Esophagus squamous epithelium (tissue), 5 donors: ENCODE measurements at regions not wholly inside any gene's neighbourhood (a gene's known extent, or its start where the extent isn't known, plus 50 kb on each side); places are given as distances from the start of the nearest gene placed in this dataset.
A peak's percentile ranks its signal among the peaks of the same experiment; 100 is the strongest.
"Not testable (repeated sequence)": the region's sequence is repeated elsewhere in the genome, so short reads cannot be mapped to it uniquely, and the experiment has no call there.

ENCODE experiments used
- DNase-seq: peaks from one replicate; lab custom pipeline; 2025; lab: John Stamatoyannopoulos, UW
- H3K27ac ChIP-seq, 4 donors: fragments of 200-600 bp; sonication (generic); one replicate each; pipeline ENCODE4 v1.5.1; 2016 to 2019; ENCODE audit warnings: mild to moderate bottlenecking in 1 of 4
- H3K27me3 ChIP-seq, 4 donors: fragments of 200-600 bp; sonication (generic); 1 replicate in 3 of 4; 2 replicates in 1 of 4; pipeline versions ENCODE4 v1.5.1 to v1.6.0; 2017 to 2021; ENCODE audit warnings: antibody characterized with exemption in 1 of 4
- H3K36me3 ChIP-seq, 3 donors: fragments of 200-600 bp; sonication (generic); one replicate each; pipeline ENCODE4 v1.5.1; 2016 to 2019
- H3K4me1 ChIP-seq, 3 donors: fragments of 200-600 bp; sonication (generic); one replicate each; pipeline ENCODE4 v1.5.1; 2017 to 2019
- H3K4me3 ChIP-seq, 4 donors: fragments of 200-600 bp; sonication (generic); 1 replicate in 3 of 4; 2 replicates in 1 of 4; pipeline ENCODE4 v1.5.1; 2016 to 2019; ENCODE audit warnings: mild to moderate bottlenecking in 2 of 4, moderate library complexity in 1 of 4
- H3K9me3 ChIP-seq, 3 donors: fragments of 200-600 bp; sonication (generic); one replicate each; pipeline ENCODE4 v1.5.1; 2016 to 2019
- POLR2A ChIP-seq, 4 donors: fragments of 450-650 bp; IDR thresholded peaks; one replicate each; pipeline ENCODE4 v1.6.1; 2017; ENCODE audit warnings: antibody characterized with exemption in 4 of 4, mild to moderate bottlenecking in 4 of 4, moderate library complexity in 3 of 4
- WGBS, 2 donors: methylation state at CpG; one replicate each; pipeline ENCODE4 v1.1.5; 2018; 5-methylcytosine and 5-hydroxymethylcytosine counted together
- intact Hi-C: fragments of 100-400 bp; cut with DNase I; formaldehyde crosslinking; loops from one replicate; pipeline ENCODE4 v1.15.0; 2022
- TF ChIP-seq, protein P1 (sequence below), 6 experiments: fragments of 450-650 bp in 4 of 6; fragments of 200-600 bp in 2 of 6; sonication (generic) in 2 of 6; IDR thresholded peaks; one replicate each; pipeline ENCODE4 v1.5.1; 2016 to 2019; ENCODE audit warnings: antibody characterized with exemption in 6 of 6, mild to moderate bottlenecking in 4 of 6, moderate library complexity in 4 of 6
- donor health status: DM: yes; HTN: yes; CAD: no.

DNA sequence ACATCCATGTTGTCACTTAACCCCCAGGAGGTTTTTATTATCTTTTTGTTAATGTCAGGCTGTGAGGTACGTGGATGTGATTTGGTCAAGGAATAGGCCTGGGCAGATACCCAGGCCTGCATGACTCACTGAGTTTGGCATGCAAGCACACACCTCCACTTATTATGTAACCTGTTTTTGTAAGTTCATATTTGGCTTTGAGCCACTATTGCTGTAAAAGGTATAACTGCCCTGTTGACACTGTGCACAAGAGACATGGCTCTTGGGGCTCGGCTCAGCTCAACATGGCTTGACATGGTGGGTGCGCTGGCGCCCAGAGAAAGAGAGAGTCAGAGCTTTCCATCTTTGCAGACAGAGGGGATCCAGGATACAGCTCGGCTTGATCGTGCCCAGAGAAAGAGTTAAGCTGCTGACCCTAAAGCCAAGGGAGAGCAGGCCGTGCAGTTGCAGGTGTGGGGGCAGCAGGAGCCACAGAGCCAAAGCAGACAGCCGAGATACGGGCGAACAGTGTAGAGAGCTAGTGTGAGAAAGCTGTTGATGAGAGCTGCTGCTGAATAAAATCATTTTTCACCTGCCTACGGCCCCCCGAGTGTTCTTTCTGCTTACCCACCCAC, 67.9 kb upstream of the UNC13C start:
- intact Hi-C loops = no loop called here
- DNase-seq = no peak
- H3K27me3 ChIP-seq = no peaks in the 10 kb centered on the region
- peak overlapping the region in 3 of 4 donors; percentile 1 to 20 (median 13) for H3K4me3 ChIP-seq
- 33 to 56% methylated on average over 9 to 11 of the region's 12 CpGs for WGBS, 2 donors
- peak overlapping the region in 3 of 4 donors; percentile 0 to 66 (median 39) for H3K27ac ChIP-seq
- TF ChIP-seq, protein P1, sequence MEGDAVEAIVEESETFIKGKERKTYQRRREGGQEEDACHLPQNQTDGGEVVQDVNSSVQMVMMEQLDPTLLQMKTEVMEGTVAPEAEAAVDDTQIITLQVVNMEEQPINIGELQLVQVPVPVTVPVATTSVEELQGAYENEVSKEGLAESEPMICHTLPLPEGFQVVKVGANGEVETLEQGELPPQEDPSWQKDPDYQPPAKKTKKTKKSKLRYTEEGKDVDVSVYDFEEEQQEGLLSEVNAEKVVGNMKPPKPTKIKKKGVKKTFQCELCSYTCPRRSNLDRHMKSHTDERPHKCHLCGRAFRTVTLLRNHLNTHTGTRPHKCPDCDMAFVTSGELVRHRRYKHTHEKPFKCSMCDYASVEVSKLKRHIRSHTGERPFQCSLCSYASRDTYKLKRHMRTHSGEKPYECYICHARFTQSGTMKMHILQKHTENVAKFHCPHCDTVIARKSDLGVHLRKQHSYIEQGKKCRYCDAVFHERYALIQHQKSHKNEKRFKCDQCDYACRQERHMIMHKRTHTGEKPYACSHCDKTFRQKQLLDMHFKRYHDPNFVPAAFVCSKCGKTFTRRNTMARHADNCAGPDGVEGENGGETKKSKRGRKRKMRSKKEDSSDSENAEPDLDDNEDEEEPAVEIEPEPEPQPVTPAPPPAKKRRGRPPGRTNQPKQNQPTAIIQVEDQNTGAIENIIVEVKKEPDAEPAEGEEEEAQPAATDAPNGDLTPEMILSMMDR (IDR thresholded peaks at IDR 0.05) = no peak
- TF ChIP-seq POLR2A (IDR thresholded peaks at IDR 0.05) = no peak
- H3K36me3 ChIP-seq = no peaks in the 10 kb centered on the region
- H3K4me1 ChIP-seq = peaks cover 0 to 10% (median 0%) of the 10 kb centered on the region in 3 donors
- H3K9me3 ChIP-seq = no peaks in the 10 kb centered on the region

DNA sequence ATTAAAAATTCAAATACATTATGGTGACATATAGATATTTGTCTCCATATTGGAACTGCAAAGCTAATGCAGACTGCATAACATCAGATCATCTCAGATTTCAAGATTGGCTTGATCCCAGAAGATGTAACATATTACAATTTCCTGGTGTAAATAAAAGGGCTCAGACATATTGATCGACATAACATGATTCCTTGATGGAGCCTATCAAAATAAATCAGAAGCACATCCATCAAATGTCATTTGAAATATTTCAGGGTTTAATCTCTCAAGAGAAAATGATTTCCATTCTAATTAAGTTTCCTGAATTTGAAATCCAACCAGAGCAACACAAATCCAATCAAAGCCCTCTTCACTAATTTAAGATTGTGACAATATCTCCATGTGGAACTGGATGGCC, 75.1 kb upstream of the UNC13C start:
- DNase-seq = no peak
- H3K4me1 ChIP-seq = no peaks in the 10 kb centered on the region
- no peaks in the 10 kb centered on the region for H3K27me3 ChIP-seq
- no peaks in the 10 kb centered on the region for H3K9me3 ChIP-seq
- no peak overlapping the region for H3K27ac ChIP-seq
- WGBS, 2 donors = 70 to 79% methylated on average over 1 of the region's 1 CpG
- intact Hi-C loops = no loop called here
- TF ChIP-seq, protein P1 (IDR thresholded peaks at IDR 0.05) = no peak
- no peak for TF ChIP-seq POLR2A (IDR thresholded peaks at IDR 0.05)
- H3K4me3 ChIP-seq = no peak overlapping the region
- H3K36me3 ChIP-seq = no peaks in the 10 kb centered on the region

DNA sequence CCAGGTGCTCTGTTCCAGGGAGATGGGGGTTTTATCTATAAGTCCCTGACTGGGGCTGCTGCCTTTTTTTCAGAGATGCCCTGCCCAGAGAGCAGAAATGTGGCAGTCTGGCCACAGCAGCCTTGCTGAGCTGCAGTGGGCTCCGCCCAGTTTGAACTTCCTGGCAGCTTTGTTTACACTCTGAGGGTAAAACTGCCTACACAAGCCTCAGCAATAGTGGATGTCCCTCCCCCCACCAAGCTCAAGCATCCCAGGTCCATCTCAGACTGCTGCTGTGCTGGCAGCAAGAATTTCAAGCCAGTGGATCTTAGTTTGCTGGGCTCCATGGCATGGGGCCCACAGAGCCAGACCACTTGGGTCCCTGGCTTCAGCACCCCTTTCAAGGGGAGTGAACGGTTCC, 84.8 kb upstream of the UNC13C start:
- H3K27me3 ChIP-seq = not testable (repeated sequence)

DNA sequence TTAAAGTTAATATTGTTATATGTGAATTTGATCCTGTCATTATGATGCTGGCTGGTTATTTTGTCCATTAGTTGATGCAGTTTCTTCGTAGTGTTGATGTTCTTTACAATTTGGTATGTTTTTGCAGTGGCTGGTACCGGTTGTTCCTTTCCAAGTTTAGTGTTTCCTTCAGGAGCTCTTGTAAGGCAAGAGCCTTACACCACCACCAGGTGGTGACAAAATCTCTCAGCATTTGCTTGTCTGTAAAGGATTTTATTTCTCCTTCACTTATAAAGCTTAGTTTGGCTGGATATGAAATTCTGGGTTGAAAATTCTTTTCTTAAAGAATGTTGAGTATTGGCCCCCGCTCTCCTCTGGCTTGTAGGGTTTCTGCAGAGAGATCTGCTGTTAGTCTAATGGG, 86.4 kb upstream of the UNC13C start:
- intact Hi-C loops, H3K36me3 ChIP-seq, H3K4me3 ChIP-seq, DNase-seq, H3K27me3 ChIP-seq, H3K27ac ChIP-seq, H3K4me1 ChIP-seq, H3K9me3 ChIP-seq: not testable (repeated sequence)
- TF ChIP-seq, protein P1 (IDR thresholded peaks at IDR 0.05) = peak in 3 of 6 experiments; percentile 16 to 48 (median 18)
- WGBS, 2 donors = 56 to 61% methylated on average over 3 of the region's 3 CpGs

More for the DNA sequence above, 84.8 kb upstream of the UNC13C start:
- DNase-seq, H3K4me1 ChIP-seq, H3K36me3 ChIP-seq, H3K9me3 ChIP-seq, intact Hi-C loops, H3K4me3 ChIP-seq, H3K27ac ChIP-seq: not testable (repeated sequence)
- 50 to 71% methylated on average over 1 of the region's 2 CpGs for WGBS, 2 donors

DNA sequence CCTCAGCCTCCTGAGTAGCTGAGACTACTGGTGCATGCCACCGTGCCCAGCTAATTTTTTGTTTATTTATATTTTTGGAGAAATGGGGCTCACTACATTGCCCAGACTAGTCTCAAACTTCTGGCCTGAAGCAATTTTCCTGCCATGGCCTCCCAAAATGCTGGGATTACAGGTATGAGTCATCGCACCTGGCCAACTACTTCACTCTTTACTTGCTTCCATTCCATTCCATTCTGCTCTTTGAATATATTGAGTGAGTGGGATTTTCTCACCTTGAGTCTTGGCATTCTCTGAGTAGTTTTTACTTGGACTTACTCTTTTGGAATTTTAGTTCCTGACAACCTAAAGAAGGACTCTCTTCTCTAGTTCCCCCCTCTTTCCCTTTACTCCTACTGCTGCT, 93.8 kb upstream of the UNC13C start:
- Histone ChIP-seq H3K4me1 (no peaks in the 10 kb centered on the region), H3K36me3 (no peaks in the 10 kb centered on the region), H3K27me3 (no peaks in the 10 kb centered on the region), H3K27ac (no peak overlapping the region), H3K4me3 (no peak overlapping the region), H3K9me3 (no peaks in the 10 kb centered on the region)
- 27 to 61% methylated on average over 2 of the region's 2 CpGs for WGBS, 2 donors
- no peak for TF ChIP-seq POLR2A (IDR thresholded peaks at IDR 0.05)
- TF ChIP-seq, protein P1 (IDR thresholded peaks at IDR 0.05) = no peak
- intact Hi-C loops = no loop called here
- no peak for DNase-seq

DNA sequence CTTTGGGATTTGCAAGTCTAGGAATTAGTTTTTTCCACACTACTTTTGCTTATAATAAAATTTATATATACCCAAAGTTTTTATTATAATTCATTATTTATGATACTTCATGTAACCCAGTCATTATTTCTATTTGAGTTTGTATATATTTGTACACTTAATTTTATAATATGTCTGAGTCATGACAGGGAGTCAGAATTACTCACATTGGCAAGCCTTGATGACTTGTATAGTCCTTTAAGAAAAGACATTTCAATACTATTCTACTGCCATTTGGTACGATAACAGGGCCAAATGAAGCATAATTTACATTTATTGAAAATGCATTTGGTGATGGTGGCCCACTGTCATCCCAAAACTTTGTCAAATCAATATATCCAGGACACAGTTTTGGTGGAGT, 95.9 kb upstream of the UNC13C start:
- DNase-seq = no peak
- Histone ChIP-seq H3K27ac (no peak overlapping the region), H3K9me3 (no peaks in the 10 kb centered on the region), H3K4me3 (no peak overlapping the region), H3K27me3 (no peaks in the 10 kb centered on the region), H3K36me3 (no peaks in the 10 kb centered on the region), H3K4me1 (no peaks in the 10 kb centered on the region)
- TF ChIP-seq, protein P1 (IDR thresholded peaks at IDR 0.05) = no peak
- no peak for TF ChIP-seq POLR2A (IDR thresholded peaks at IDR 0.05)
- WGBS, 2 donors = 24 to 38% methylated on average over 1 of the region's 1 CpG
- intact Hi-C loops = no loop called here
